ENCODE measurements at regions not wholly inside any gene's neighbourhood (a gene's known extent, or its start where the extent isn't known, plus 50 kb on each side); places are given as distances from the start of the nearest gene placed in this dataset.

- no peak overlapping the region for H2BK15ac ChIP-seq (ENCODE audit: low read length)
- FAIRE-seq (no peak), DNase-seq (ENCODE audit: low read depth in 1 of 2, low spot score in 2 of 2) (no peak)
- no peak overlapping the region for H3K56ac ChIP-seq (replicated peaks; ENCODE audit: insufficient read length, low read depth, low read length)
- H3K4me3 ChIP-seq (ENCODE audit: extremely low read depth in 1 of 4, insufficient read depth in 2 of 4, low read depth in 3 of 4, low read length in 4 of 4) = no peak overlapping the region
- H3K9ac ChIP-seq (replicated peaks in 1 of 4; ENCODE audit: extremely low read depth in 1 of 4, low read depth in 3 of 4, low read length in 3 of 4) = no peak overlapping the region
- H3K27me3 ChIP-seq (replicated peaks in 1 of 4; ENCODE audit: control insufficient read depth in 3 of 4, extremely low read depth in 1 of 4, insufficient read depth in 3 of 4, low read length in 3 of 4) = no peaks in the 10 kb centered on the region
- no peaks in the 10 kb centered on the region for H4K20me1 ChIP-seq (replicated peaks in 1 of 2; ENCODE audit: control insufficient read depth in 1 of 2, insufficient read depth in 2 of 2, low read length in 2 of 2)
- H4K5ac ChIP-seq (ENCODE audit: insufficient read length, low read depth, low read length) = no peak overlapping the region
- H3K23ac ChIP-seq (ENCODE audit: insufficient read length) = no peak overlapping the region
- H3K27ac ChIP-seq (ENCODE audit: low read depth, low read length) = no peak overlapping the region
- no peaks in the 10 kb centered on the region for H3K79me2 ChIP-seq (ENCODE audit: control insufficient read depth in 1 of 2, insufficient read depth in 2 of 2, low read length in 2 of 2)
- no peak overlapping the region for H2AK5ac ChIP-seq (ENCODE audit: low read depth, low read length)
- H2BK120ac ChIP-seq (replicated peaks; ENCODE audit: low read depth, low read length) = no peak overlapping the region
- H2BK5ac ChIP-seq (ENCODE audit: low read depth, low read length) = no peak overlapping the region
- H3K4me2 ChIP-seq (ENCODE audit: insufficient read depth in 1 of 2, low read depth in 2 of 2, low read length in 2 of 2) = no peak overlapping the region
- H4K91ac ChIP-seq (replicated peaks; ENCODE audit: insufficient read length, low read length) = no peak overlapping the region
- no peaks in the 10 kb centered on the region for H3K36me3 ChIP-seq (ENCODE audit: control insufficient read depth in 2 of 4, insufficient read depth in 4 of 4, low read length in 3 of 4)
- ChIA-PET CTCF (ENCODE audit: partially characterized antibody) (interaction anchor here (0.6 to 1.3 kb wide), 2 partner anchors 11 to 41 kb away, joined by 4 to 8 read pairs; no protein-coding TSS in a partner anchor), POLR2A (ENCODE audit: partially characterized antibody) (no interaction called here)
- no peak overlapping the region for H2BK12ac ChIP-seq (ENCODE audit: low read depth, low read length)
- peaks cover 2% of the 10 kb centered on the region; the same call in 1 of the 2 replicates for H3K23me2 ChIP-seq (ENCODE audit: low read depth, low read length)
- H3K79me1 ChIP-seq (ENCODE audit: low read depth, low read length) = no peaks in the 10 kb centered on the region
- no peak overlapping the region for H3K4ac ChIP-seq (replicated peaks; ENCODE audit: insufficient read length, low read depth, low read length)
- no peak overlapping the region for H3K14ac ChIP-seq (ENCODE audit: insufficient read length)
- H2AFZ ChIP-seq (ENCODE audit: low read length) = no peak overlapping the region
- no peak overlapping the region for H2BK20ac ChIP-seq (ENCODE audit: low read length)
- 86% methylated on average over 5 of the region's 5 CpGs; no CpG with 5 or more reads in 1 of the 2 experiments for WGBS, 2 experiments (ENCODE audit: extremely low coverage in 1 of 2, insufficient coverage in 1 of 2, insufficient read length in 1 of 2, insufficient replicate concordance in 2 of 2, low coverage in 1 of 2, low lambda C conversion rate in 2 of 2, missing lambda C conversion rate in 1 of 2)
- H3K9me3 ChIP-seq (ENCODE audit: insufficient read depth in 2 of 2, low read depth in 1 of 2, low read length in 1 of 2) = no peaks in the 10 kb centered on the region
- H3K18ac ChIP-seq (ENCODE audit: extremely low read depth, low read length) = no peak overlapping the region
- no peak overlapping the region for H4K8ac ChIP-seq (ENCODE audit: extremely low read depth, insufficient read depth, low read length)
- no peaks in the 10 kb centered on the region for H3K4me1 ChIP-seq (replicated peaks in 1 of 4; ENCODE audit: control insufficient read depth in 3 of 4, insufficient read depth in 4 of 4, low read length in 3 of 4)
- TF ChIP-seq SUZ12 (IDR thresholded peaks at IDR 0.05; ENCODE audit: low read length) (no peak), CHD2 (IDR thresholded peaks at IDR 0.05; ENCODE audit: low read length) (no peak), SIRT6 (IDR thresholded peaks at IDR 0.05; ENCODE audit: low read length) (no peak), GTF2F1 (IDR thresholded peaks at IDR 0.05; ENCODE audit: borderline replicate concordance, low read depth, low read length) (no peak)
These were observed 283.6 kb downstream of the CYP26B1 start for GRCh38 chr2:71864085-71864484.
